H9 (cell line): ENCODE measurements at regions not wholly inside any gene's neighbourhood (a gene's known extent, or its start where the extent isn't known, plus 50 kb on each side); places are given as distances from the start of the nearest gene placed in this dataset.
A peak's percentile ranks its signal among the peaks of the same experiment; 100 is the strongest.

ENCODE experiments used
- DNase-seq: peaks from one replicate; pipeline ENCODE4 v3.0.0-alpha.2; 2017
- H2AFZ ChIP-seq: one replicate; pipeline ENCODE4 v1.6.1; 2013; ENCODE audit warnings: mild to moderate bottlenecking, low read length, control low read depth, moderate library complexity
- H2AK5ac ChIP-seq: 2 replicates; pipeline ENCODE4 v1.6.1; 2013; ENCODE audit warnings: low read length, control low read depth, mixed read lengths; ENCODE audit not compliant: insufficient read length
- H2BK120ac ChIP-seq: one replicate; pipeline ENCODE4 v1.6.1; 2013; ENCODE audit warnings: low read depth, mild to moderate bottlenecking, low read length, control low read depth, inconsistent platforms; ENCODE audit not compliant: poor library complexity, severe bottlenecking
- H2BK12ac ChIP-seq: 2 replicates; pipeline ENCODE4 v1.6.1; 2013; ENCODE audit warnings: low read length, control low read depth, mixed read lengths, low read depth; ENCODE audit not compliant: insufficient read length
- H2BK15ac ChIP-seq: 2 replicates; pipeline ENCODE4 v1.6.1; 2013; ENCODE audit warnings: low read depth, low read length, control low read depth
- H2BK20ac ChIP-seq: one replicate; pipeline ENCODE4 v1.6.1; 2013; ENCODE audit warnings: low read depth, mild to moderate bottlenecking, low read length, control low read depth, inconsistent platforms; ENCODE audit not compliant: poor library complexity, severe bottlenecking
- H2BK5ac ChIP-seq: 2 replicates; pipeline ENCODE4 v1.6.1; 2013; ENCODE audit warnings: low read length, control low read depth, mixed read lengths; ENCODE audit not compliant: insufficient read length
- H3K14ac ChIP-seq: 2 replicates; pipeline ENCODE4 v1.6.1; 2013; ENCODE audit warnings: low read length, control low read depth; ENCODE audit not compliant: insufficient read depth
- H3K18ac ChIP-seq: 2 replicates; pipeline ENCODE4 v1.6.1; 2013; ENCODE audit warnings: low read depth, mild to moderate bottlenecking, mixed read lengths, low read length, control low read depth; ENCODE audit not compliant: insufficient read length
- H3K23ac ChIP-seq: 2 replicates; pipeline ENCODE4 v1.6.1; 2013; ENCODE audit warnings: low read length, control low read depth, mixed read lengths, low read depth; ENCODE audit not compliant: insufficient read length
- H3K23me2 ChIP-seq: 2 replicates; pipeline ENCODE4 v1.6.1; 2013; ENCODE audit warnings: low read depth, mild to moderate bottlenecking, mixed read lengths, low read length, control low read depth; ENCODE audit not compliant: insufficient read length, poor library complexity, severe bottlenecking
- H3K27ac ChIP-seq: 2 replicates; pipeline ENCODE4 v1.5.1; 2013; ENCODE audit warnings: low read length, control low read depth, mixed read lengths, low read depth; ENCODE audit not compliant: insufficient read length
- H3K27me3 ChIP-seq: 2 replicates; pipeline ENCODE4 v1.6.1; 2013; ENCODE audit warnings: low read length, control low read depth, inconsistent platforms; ENCODE audit not compliant: insufficient read depth
- H3K4ac ChIP-seq: 2 replicates; pipeline ENCODE4 v1.6.1; 2013; ENCODE audit warnings: low read depth, mild to moderate bottlenecking, control low read depth, inconsistent platforms, low read length, moderate library complexity
- H3K4me1 ChIP-seq: 2 replicates; pipeline ENCODE4 v1.6.1; 2013; ENCODE audit warnings: low read length, control low read depth, inconsistent platforms; ENCODE audit not compliant: insufficient read depth
- H3K4me2 ChIP-seq: 2 replicates; pipeline ENCODE4 v1.6.1; 2013; ENCODE audit warnings: low read length, control low read depth, mixed read lengths; ENCODE audit not compliant: insufficient read length, insufficient read depth
- H3K56ac ChIP-seq: 2 replicates; pipeline ENCODE4 v1.6.1; 2013; ENCODE audit warnings: low read depth, mild to moderate bottlenecking, mixed read lengths, low read length, control low read depth; ENCODE audit not compliant: insufficient read length
- H3K79me1 ChIP-seq: 2 replicates; pipeline ENCODE4 v1.6.1; 2013; ENCODE audit warnings: low read depth, mild to moderate bottlenecking, moderate library complexity, low read length, control low read depth, inconsistent platforms; ENCODE audit not compliant: insufficient read depth, poor library complexity, severe bottlenecking
- H3K79me2 ChIP-seq: 2 replicates; pipeline ENCODE4 v1.6.1; 2013; ENCODE audit warnings: low read length, control low read depth, inconsistent platforms; ENCODE audit not compliant: insufficient read depth
- H3K9ac ChIP-seq: 2 replicates; pipeline ENCODE4 v1.6.1; 2013; ENCODE audit warnings: low read length, control low read depth, mixed read lengths; ENCODE audit not compliant: insufficient read length; ENCODE audit errors: extremely low read depth
- H3K9me3 ChIP-seq: one replicate; pipeline ENCODE4 v1.6.1; 2013; ENCODE audit warnings: low read depth, low read length, inconsistent platforms; ENCODE audit not compliant: control insufficient read depth
- H3T11ph ChIP-seq: one replicate; pipeline ENCODE4 v1.6.1; 2013; ENCODE audit warnings: mild to moderate bottlenecking, low read length, control low read depth, inconsistent platforms
- H4K20me1 ChIP-seq: one replicate; pipeline ENCODE4 v1.6.1; 2013; ENCODE audit not compliant: control insufficient read depth, insufficient read length, insufficient read depth
- H4K5ac ChIP-seq: 2 replicates; pipeline ENCODE4 v1.6.1; 2013; ENCODE audit warnings: low read depth, mild to moderate bottlenecking, mixed read lengths, low read length, control low read depth; ENCODE audit not compliant: insufficient read length
- H4K8ac ChIP-seq: replicated peaks from 2 replicates; pipeline ENCODE4 v1.6.1; 2013; ENCODE audit warnings: low read length, control low read depth, mixed read lengths, low read depth; ENCODE audit not compliant: insufficient read length
- H4K91ac ChIP-seq: 2 replicates; pipeline ENCODE4 v1.6.1; 2013; ENCODE audit warnings: low read depth, mild to moderate bottlenecking, moderate library complexity, mixed read lengths, low read length, control low read depth; ENCODE audit not compliant: insufficient read length
- H3K27ac Mint-ChIP-seq, 3 experiments: 2 replicates in 2 of 3; 3 replicates in 1 of 3; pipeline ENCODE4 v1.8.0; 2020 to 2021; ENCODE audit warnings: mixed read lengths in 3 of 3, mild to moderate bottlenecking in 1 of 3, moderate library complexity in 1 of 3
- H3K27me3 Mint-ChIP-seq: 2 replicates; pipeline ENCODE4 v1.8.0; 2021; ENCODE audit warnings: low read depth, mild to moderate bottlenecking, moderate library complexity, mixed read lengths
- H3K36me3 Mint-ChIP-seq, 3 experiments: 2 replicates in 2 of 3; 3 replicates in 1 of 3; pipeline ENCODE4 v1.8.0; 2020 to 2021; ENCODE audit warnings: low read depth in 3 of 3, mixed read lengths in 3 of 3; ENCODE audit not compliant: insufficient read depth in 1 of 3
- H3K4me1 Mint-ChIP-seq, 2 experiments: 2 replicates each; pipeline ENCODE4 v1.8.0; 2020; ENCODE audit warnings: mixed read lengths in 2 of 2
- H3K4me3 Mint-ChIP-seq, 2 experiments: 2 replicates in 1 of 2; 3 replicates in 1 of 2; pipeline ENCODE4 v1.8.0; 2020 to 2021; ENCODE audit warnings: mild to moderate bottlenecking in 2 of 2, mixed read lengths in 2 of 2, moderate library complexity in 1 of 2
- H3K9me3 Mint-ChIP-seq, 2 experiments: 2 replicates in 1 of 2; 3 replicates in 1 of 2; pipeline ENCODE4 v1.8.0; 2020; ENCODE audit warnings: mild to moderate bottlenecking in 2 of 2, mixed read lengths in 2 of 2, moderate library complexity in 1 of 2
- WGBS: extraction: QIAGEN DNeasy Blood & Tissue Kit; methylation state at CpG from one replicate; pipeline ENCODE4 v1.1.7; 2013; ENCODE audit warnings: missing lambda C conversion rate, low lambda C conversion rate, mixed read lengths; ENCODE audit not compliant: insufficient read length; ENCODE audit errors: extremely low coverage; 5-methylcytosine and 5-hydroxymethylcytosine counted together
- TF ChIP-seq, protein P1 (sequence below): fragments of 200-600 bp; sonication (generic); conservative IDR thresholded peaks from 3 replicates; pipeline ENCODE4 v1.8.0; 2021; ENCODE audit warnings: antibody characterized with exemption, mild to moderate bottlenecking

DNA sequence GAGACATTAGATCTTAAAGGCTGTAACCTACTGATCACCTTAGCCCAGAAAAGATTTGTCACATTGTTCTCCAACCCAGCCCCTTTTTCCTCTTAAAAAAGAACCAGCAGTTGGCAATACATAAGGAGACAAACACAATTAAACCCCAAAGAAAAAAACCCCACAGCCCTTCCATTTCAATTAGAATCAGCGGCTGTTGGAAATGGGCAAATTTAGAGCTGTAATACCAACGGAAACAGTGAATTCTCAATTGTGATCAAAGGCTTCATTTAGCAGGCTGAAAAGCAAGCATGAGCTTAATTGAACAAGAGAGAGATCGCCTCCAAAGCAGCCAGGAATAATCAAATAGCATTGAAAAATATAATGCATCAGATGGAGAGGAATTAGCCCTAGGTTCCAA is 153.6 kb downstream of the FAM114A2 start:
- H3K4me3 Mint-ChIP-seq = no peak overlapping the region
- no peak overlapping the region for H3K56ac ChIP-seq
- H3K23me2 ChIP-seq = no peaks in the 10 kb centered on the region
- peaks cover 18 to 31% of the 10 kb centered on the region in 2 experiments for H3K4me1 Mint-ChIP-seq
- H3K14ac ChIP-seq = no peak overlapping the region
- H4K91ac ChIP-seq = no peak overlapping the region
- no peaks in the 10 kb centered on the region for H4K20me1 ChIP-seq
- H3K18ac ChIP-seq = no peak overlapping the region
- H3K27ac Mint-ChIP-seq = 0 out of 7 replicates have a peak overlapping the region, but pooled peaks of 1 of the 3 experiments have one; percentile 25
- no peaks in the 10 kb centered on the region for H3K79me2 ChIP-seq
- H3T11ph ChIP-seq = no peak overlapping the region
- H2BK5ac ChIP-seq = no peak overlapping the region
- H4K8ac ChIP-seq = no peak overlapping the region
- no peaks in the 10 kb centered on the region; a peak in 1 of 7 replicates for H3K36me3 Mint-ChIP-seq
- no peak overlapping the region for H2BK20ac ChIP-seq
- H3K4me2 ChIP-seq = no peak overlapping the region
- H2BK120ac ChIP-seq = no peak overlapping the region
- no CpG with 5 or more reads among the region's 3 CpGs for WGBS
- H3K27me3 ChIP-seq = no peaks in the 10 kb centered on the region
- no peak overlapping the region for H3K23ac ChIP-seq
- no peak overlapping the region for H4K5ac ChIP-seq
- H2BK15ac ChIP-seq = no peak overlapping the region
- H3K4me1 ChIP-seq = peaks cover 3% of the 10 kb centered on the region; the same call in 1 of the 2 replicates
- peaks cover 2% of the 10 kb centered on the region for H3K27me3 Mint-ChIP-seq
- H3K4ac ChIP-seq = no peak overlapping the region
- no peak overlapping the region for H2AK5ac ChIP-seq
- TF ChIP-seq, protein P1, sequence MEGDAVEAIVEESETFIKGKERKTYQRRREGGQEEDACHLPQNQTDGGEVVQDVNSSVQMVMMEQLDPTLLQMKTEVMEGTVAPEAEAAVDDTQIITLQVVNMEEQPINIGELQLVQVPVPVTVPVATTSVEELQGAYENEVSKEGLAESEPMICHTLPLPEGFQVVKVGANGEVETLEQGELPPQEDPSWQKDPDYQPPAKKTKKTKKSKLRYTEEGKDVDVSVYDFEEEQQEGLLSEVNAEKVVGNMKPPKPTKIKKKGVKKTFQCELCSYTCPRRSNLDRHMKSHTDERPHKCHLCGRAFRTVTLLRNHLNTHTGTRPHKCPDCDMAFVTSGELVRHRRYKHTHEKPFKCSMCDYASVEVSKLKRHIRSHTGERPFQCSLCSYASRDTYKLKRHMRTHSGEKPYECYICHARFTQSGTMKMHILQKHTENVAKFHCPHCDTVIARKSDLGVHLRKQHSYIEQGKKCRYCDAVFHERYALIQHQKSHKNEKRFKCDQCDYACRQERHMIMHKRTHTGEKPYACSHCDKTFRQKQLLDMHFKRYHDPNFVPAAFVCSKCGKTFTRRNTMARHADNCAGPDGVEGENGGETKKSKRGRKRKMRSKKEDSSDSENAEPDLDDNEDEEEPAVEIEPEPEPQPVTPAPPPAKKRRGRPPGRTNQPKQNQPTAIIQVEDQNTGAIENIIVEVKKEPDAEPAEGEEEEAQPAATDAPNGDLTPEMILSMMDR = no peak
- H3K9ac ChIP-seq = no peak overlapping the region
- no peak overlapping the region for H3K27ac ChIP-seq
- DNase-seq = no peak
- H2BK12ac ChIP-seq = no peak overlapping the region
- no peaks in the 10 kb centered on the region for H3K79me1 ChIP-seq
- H3K9me3 ChIP-seq = no peaks in the 10 kb centered on the region
- H2AFZ ChIP-seq = no peak overlapping the region
- H3K9me3 Mint-ChIP-seq = no peaks in the 10 kb centered on the region
